GM18909 (cell line): ENCODE measurements at regions not wholly inside any gene's neighbourhood (a gene's known extent, or its start where the extent isn't known, plus 50 kb on each side); places are given as distances from the start of the nearest gene placed in this dataset.

Source experiments
- ATAC-seq: cut with Tn5 transposase; IDR thresholded peaks from one replicate; pipeline ENCODE4 v1.9.1; 2021; ENCODE audit warnings: mild to moderate bottlenecking; ENCODE audit not compliant: unreplicated experiment, poor library complexity

DNA sequence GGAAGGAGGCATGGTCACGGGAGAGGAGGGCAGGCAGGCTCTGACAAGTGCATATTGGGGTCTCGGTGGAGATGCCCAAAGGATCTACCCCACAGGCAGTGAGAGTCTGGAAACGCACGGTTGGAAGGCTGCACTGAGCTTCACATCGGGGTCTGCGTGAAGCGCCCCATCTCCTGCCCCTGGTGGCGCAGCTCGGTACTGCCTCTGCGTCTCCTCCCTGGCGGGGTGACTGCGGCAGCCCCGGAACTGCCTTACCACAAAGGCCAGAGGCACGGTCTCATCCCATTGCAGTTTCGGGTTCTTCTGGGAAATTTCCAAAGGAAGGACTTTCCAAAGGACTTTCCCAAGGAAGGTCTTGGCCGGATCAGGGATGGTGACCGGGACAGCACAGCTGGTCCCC lies 69.2 kb upstream of the AJAP1 start:
- no peak for ATAC-seq

DNA sequence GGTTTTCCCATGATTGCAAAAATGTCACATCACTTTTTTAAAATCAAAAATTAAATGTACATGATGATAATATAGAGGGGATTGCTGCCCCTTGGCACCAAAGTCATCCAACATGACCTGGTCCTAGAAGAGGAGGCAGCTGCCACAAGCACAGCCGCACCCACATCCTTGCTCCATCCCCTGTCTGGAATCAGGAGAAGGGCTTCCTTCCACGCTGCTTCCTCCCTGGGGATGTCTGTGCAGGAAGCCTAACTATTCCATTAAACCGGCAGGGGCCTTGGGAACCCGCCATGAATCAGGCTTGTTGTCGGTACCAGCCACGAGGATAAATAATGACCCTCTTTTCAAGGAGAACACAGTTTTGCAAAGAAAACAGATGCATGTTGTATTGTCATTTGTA lies 68.7 kb upstream of the AJAP1 start:
- no peak for ATAC-seq

DNA sequence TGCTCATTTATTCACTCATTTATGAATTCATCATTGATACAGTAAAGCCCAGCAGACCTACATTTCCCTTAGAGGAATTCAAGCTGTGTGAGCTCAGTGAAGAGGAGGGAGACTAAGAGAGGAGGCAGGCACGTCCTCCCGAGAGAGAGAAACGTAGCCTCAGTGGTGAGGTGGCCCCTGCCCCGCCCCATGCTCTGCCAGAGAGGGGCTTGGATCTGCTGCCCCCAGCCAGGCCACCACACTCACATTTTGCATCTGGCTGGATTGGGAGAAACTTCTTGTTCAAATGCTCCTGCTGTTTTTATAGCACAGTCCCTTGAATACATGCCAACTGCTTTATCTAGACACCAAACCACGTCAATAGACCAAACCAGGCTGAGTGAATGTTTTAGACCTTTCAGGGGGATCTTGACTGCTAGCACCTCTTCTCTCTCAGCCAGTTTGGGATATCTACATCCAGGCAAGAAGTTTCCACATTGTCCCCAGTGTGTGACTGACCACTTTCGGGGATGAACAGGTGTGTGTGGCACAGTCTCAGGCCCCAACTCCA lies 67.7 kb upstream of the AJAP1 start:
- ATAC-seq = no peak

DNA sequence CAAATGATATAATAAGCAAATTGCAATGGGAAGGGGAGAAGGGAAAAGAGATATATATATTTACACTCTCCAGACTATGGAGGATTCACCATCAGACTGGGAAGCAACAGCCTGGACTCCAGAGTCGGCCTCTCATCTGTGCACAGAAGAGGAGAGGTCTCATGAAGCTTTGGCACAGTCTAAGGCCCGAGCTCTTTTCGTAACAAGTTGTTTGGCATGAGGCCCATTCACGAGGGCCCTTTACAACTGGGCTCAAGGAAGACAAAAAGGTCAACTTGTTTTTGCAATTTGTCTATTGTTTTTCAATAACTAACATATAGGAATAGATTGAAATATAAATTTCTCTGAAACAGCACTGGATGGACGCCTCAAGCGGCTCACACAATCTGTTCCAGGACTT lies 66.7 kb upstream of the AJAP1 start:
- no peak for ATAC-seq

DNA sequence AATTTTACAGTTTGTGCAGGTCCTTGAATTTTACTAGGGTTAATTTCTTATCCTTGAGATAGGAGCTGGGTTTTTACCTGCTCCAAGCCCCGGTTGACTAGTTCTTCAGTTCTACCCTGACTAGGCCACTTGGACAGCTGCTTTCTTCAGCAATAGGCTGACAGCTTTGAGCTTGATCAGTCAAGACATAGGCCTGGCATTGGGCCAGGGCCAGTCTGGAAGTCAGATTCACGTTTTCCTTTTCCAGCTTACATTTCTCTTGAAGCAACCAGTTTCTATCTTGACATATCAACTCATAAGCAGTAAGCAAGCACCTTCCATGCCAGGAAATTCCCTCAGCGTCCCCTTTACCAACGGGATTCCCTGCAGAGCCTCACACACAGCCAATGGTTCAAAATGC lies 63.7 kb upstream of the AJAP1 start:
- no peak for ATAC-seq

DNA sequence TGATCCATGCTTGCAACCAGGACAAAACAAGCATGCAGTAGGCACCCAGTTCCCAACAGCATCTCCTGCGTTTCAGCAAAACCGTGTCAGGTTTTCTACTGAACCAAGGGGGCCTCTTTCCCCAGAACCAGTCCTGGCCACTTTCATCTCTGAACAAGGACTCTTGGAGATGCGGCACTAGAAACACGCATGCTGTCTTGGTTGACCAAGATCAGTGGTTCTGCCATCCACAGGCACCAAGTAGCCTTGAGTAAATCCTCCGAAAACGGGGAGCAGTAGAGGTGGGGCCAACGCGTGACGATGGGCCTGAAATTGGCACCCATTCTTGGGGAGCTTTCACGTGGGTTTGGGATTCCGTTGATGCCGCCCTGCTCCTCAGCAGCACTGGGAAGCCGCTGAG lies 62.5 kb upstream of the AJAP1 start:
- no peak for ATAC-seq

DNA sequence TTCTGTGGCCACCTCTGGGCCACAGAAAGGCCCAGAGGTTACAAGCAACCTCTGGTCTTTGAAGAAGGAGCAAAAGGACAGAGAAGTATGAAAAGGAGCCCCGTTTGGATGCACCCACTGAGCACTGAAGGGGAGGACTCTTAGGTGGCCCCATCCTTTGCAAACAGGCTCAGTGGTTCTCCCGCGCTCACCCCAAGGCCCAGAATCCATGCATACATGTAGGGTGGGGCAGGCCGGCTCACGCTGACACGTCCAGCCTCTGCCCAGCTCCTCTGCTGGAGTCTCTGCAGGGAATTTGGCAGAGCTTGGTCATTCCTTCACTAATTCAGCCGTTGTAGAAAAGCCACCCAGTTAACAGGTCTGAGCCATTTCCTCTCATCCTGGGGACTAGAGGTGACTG lies 61.3 kb upstream of the AJAP1 start:
- no peak for ATAC-seq

DNA sequence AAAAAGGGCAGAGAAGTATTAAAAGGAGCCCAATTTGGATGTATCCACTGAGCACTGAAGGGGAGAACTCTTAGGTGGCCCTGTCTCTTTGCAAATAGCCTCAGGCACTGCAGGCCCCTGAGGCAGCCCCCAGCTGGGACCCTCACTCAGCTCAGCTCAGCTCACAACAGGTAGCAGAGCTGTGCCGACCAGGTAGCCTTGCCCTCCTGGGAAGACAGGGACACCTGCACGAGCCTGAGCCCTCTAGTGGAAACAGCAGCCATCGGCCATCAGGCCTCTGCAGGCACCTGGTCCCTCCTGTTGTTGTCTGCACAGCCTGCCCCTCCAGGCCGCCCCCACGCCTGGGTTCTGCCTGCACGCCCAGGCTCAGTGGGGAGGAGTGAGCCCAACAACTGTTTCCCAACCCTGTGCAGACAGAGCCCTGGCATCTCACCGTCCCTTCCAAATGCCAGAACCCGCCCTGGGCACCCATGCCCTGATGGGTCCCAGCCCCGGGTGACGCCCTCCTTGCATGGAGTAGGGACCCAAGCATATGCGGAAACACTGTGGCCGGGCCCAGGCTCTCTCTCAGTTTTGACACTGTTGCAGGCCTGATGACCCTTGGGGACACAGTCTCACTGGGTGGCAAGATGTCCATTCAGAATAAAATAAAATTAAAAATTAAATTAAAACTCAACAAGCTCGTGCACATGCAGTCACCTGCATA lies 60.0 kb upstream of the AJAP1 start:
- no peak for ATAC-seq

DNA sequence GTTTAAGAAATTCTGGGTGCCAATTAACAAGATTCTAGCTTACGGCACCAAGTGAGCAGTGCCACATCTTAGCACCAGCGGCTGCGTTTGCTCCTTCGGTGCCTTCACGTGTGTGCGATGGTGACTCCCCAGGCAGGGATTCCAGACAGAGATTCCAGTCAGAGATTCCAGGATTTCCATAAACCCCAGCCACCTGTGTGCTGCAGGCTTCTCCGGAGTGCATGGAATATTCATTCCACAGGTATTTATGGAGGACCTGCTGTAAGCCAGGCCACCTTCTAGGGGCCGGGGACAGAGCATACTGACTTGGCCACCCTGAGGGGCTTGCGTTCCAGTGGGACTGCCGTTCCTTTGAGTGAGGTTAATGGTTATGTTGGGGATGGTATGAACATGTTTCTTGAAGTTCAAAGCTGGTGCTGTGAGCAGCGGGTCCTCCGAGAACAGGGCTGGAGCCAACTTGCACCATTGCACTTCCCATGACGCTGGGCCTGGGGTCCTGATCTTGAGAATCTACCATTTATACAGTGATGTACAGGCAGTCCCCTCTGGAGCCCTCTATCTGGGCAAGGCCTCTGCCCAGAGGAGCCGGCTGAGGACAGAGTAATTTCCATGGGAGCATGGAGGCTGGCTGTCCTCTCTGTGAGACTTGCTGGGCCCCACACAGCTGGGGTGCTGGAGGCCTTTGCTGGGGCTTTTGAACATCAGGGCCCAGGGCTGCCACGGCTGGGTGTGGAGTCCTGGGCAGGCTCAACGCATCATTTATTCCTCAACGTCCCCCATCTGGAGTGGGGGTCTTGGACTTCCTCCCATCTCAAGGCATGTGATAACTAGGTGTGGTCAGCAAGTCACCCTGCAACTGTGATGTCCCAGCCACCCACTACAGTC lies 58.8 kb upstream of the AJAP1 start:
- no peak for ATAC-seq

DNA sequence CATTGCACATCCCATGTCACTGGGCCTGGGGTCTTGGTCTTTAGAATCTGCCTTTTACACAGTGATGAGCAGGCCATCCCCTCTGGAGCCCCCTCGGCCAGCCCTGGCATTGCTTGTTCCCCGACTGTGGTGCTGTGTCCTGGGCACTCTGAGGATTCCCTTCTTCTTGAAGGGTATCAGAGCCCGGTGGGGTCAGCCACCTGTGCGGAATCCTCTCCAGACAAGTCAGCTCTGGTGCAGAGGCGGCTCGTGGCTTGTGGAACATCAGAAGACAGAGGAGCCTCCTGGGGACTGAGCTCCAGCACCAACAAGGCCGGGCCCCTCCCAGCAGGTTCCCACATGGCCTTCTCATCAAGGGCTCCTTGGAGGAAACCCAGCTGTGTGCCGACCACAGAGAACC lies 57.9 kb upstream of the AJAP1 start:
- ATAC-seq = no peak

DNA sequence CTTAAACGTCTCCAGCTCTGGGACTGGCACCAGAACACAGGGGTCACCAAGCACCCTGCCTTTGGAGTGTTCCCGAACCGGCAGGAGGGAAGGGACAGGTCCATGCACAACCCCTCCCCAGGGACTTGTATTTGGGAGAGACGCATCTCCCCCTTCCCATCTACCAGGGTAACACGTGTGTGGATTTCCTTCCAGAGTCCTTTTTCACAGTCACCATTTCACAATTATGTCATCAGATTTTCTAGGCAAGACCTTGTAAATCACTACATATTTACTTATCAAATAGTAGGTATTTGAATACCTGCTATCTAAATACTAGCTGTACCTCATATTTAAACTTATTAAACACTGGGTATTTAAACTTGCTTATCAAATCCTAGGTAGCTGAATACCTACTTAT lies 57.4 kb upstream of the AJAP1 start:
- no peak for ATAC-seq

DNA sequence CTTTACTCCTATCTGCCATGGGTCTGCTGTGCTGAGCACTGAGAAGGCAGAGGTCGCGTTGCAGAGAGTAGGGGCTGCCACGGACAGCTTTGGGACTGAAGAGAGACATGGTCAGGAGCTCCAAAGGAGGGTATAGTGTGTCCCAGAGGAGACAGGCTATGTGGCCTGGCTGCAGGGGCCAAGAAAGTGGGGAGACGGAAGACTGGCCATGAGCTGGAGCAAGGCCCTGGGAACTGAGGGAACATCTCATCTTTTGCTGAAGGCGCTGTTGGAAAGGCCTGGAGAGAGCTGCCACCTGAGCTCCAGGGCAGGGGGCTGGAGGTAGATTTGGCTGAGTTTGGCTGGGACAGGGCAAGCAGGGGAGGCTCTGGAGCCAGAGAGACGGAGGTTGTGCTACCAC lies 55.8 kb upstream of the AJAP1 start:
- no peak for ATAC-seq

DNA sequence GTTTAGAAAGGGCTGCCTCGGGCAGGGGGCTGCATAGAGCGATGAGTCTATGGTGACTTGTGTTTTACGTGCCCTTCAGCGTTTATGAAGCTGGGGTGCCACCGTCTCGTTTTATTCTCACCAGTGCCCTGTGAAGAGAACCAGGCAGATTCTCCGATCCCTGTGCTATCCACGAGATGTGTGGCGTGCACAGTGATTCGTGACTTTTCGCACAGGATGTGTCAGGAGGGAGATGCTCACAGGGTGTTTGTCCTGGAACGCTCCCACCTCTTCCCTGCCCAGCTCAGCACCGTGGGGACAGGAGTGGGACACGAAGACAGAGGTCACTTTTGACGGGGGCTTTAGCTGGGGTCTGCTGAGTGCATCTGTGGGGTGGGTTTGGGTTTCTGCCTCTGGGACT lies 54.9 kb upstream of the AJAP1 start:
- ATAC-seq = no peak

DNA sequence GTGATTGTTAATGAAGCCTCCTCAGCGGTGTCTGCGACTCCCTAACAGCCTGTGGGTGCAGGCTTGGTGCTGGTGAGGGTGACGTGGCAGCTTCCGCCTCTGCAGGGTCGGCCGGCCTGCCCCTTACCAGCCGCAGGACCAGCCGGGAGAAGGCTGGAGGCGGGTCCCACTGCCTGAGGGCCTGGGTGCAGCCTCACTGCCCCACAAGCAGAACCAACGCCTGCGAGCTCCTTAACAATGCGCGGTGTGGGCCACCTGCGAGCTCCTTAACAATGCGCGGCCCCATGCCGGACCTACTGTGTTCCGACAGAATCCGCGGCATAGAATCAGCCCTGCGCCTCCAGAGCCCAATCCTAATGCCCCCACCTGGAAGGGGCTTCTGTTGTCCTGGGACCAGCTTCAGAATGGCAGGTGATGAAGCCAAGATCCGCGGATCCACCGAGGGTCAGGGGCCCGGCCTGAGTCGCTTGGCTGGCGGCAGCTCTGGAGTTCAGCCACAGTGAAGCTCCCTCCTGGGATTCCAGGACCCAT lies 54.4 kb upstream of the AJAP1 start:
- no peak for ATAC-seq

DNA sequence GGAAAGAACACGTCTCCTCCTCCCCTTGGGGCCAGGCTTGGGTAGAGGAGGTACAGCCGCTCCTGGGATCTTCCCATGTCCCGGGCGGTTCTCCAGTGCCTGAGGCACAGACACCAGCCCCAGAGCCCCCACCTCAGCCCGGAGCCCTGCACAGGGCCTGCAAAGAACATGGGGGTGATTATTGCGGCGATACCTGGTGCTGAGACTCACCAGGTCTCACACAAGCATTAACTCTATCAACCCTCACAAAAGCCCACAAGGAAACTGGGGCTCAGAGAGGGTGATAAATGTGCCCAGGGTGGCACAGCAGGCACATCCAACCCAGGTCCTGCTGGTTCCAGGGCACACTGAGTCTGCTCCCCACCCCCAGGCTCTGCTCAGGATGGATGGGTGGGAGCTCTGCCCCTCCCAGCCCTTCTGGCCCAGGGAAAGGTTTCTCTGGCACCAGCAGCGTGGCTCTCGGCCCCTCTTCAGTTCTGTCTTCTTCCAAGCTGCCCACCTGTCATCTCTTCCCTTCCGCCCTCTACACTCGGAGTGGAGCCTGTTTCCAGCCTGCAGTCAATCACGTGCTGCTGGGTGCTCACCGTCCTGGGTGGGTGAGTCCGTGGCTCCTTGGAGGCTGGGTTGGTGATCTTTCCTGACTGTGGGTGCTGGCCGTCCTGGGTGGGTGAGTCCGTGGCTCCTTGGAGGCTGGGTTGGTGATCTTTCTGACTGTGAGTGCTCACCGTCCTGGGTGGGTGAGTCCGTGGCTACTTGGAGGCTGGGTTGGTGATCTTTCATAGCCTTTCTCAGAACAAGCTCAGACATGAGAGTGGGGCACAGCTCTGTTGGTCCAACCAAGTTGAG lies 53.6 kb upstream of the AJAP1 start:
- ATAC-seq = no peak

DNA sequence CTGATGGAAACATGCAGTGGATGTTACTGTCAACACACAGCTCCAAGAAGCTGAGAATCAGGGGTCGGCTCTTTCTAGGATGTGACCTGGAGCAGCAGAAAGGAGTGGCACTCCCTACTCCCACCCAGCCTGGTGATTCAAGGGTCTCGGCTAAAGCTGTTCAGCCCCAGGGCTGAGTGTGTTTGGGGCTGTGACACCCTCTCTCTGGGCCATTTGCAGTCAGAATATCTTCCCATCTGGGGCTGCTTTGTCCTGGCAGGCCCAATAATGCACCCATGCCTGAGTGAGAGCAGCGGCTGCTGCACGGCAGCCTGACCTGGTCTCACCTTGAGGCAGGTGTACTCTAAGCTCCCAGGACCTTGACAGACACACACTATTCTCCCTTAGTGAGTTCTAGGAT lies 52.5 kb upstream of the AJAP1 start:
- no peak for ATAC-seq

DNA sequence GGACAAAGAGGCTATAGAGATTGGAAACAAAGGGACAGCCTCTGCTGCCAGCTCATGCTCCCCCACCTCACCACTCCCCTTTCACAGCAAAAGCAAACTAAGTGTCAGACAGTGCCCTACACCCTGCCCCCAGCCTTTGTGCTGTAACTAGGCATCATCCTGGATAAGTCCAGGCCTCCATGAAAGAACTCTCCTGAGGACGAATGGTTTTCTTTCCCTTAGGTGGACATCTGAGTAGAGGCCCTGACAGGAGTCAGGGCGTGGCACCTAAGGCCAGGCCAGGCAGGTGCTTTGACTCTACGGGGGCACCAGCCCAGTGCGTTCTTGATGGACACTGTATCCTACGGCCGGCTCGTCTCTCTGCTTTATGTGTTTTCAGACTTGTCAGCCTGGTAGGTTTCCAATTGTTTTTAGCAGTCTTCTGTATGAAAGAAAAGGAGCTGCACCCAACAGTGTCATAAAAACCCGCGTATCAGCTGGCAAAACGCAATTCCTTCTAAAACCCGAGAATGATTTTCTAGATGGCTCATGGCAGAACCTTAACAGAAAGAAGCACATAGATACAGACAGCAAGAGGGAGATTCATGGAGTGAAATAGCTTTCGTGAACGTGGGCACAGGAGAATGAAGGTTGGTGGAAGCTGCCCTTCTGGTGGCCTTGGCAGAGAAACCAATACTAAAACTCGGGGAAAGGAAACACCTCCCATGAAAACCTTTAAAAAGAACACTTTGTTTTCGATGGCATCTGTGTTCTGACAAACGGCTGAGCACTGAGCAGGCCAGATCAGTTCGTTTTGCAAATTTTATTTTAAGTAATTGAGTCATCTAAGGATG lies 51.7 kb upstream of the AJAP1 start:
- no peak for ATAC-seq

DNA sequence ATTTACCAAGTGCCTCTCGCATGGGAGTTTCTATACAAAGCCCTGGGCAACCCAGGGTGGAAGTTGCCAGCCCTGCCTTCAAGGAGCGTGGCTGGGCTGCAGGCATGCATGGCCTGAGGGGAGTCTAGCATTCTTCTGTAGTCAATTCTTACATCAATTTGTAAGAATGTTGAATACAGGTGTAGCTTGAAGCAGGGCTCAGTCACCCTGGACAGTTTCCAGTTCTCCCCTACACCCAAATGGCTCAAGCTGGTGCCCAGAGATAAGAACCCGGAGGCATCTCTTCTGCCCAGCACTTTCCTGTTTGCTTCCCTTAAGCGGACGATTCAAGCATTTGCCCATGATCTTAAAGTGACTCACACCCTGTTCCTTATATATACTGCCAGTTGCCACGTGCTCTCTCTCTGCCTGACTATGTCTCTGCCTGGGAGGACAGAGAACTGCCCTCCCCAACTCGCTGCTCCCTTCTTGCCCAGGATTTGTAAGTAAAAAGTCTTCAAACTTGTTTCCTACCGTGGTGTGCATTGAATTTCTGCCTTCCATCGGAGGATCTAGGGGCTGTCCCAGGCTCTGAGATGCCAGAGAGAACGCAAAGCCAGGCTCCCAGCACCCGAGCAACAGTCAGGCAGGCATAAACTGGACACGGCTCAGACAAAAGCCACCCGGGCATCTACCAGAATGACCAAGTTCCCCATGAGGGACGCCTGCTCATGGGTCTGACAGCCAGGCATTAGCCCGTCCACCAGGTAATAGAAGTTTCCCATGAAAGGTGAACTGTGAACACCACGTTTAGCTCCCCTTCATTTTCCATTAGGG lies 50.9 kb upstream of the AJAP1 start:
- no peak for ATAC-seq
